GM21825 (cell line): ENCODE measurements at regions not wholly inside any gene's neighbourhood (a gene's known extent, or its start where the extent isn't known, plus 50 kb on each side); places are given as distances from the start of the nearest gene placed in this dataset.

Experiments
- ATAC-seq: cut with Tn5 transposase; IDR thresholded peaks from one replicate; pipeline ENCODE4 v1.9.1; 2021; ENCODE audit warnings: mild to moderate bottlenecking, moderate library complexity; ENCODE audit not compliant: unreplicated experiment

- ATAC-seq = no peak
Measured at GRCh38 chr5:10077791-10078545, 171.7 kb downstream of the ATPSCKMT start.

- no peak for ATAC-seq
Measured at GRCh38 chr5:10073441-10074104, 176.1 kb downstream of the ATPSCKMT start.

- no peak for ATAC-seq
Measured at GRCh38 chr5:10069637-10070313, 179.9 kb downstream of the ATPSCKMT start.

DNA sequence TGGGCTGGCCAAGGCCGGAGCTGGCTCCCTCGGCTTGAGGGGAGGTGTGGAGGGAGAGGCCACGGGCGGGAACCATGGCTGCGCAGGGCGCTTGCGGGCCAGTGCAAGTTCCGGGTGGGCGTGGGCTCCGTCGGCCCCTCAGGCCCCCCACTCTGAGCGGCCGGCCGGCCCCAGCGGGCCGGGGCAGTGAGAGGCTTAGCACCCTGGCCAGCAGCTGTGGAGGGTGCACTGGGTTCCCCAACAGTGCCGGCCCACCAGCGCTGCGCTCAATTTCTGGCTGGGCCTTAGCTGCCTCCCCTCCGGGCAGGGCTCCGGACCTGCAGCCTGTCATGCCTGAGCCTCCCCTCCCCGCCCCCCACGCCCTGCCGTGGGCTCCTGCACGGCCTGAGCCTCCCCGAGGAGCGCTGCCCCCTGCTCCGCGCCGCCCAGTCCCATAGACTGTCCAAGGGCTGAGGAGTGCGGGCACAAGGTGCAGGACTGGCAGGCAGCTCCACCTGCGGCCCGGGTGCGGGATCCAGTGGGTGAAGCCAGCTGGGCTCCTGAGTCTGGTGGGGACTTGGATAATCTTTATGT, 184.2 kb downstream of the ATPSCKMT start:
- no peak for ATAC-seq

DNA sequence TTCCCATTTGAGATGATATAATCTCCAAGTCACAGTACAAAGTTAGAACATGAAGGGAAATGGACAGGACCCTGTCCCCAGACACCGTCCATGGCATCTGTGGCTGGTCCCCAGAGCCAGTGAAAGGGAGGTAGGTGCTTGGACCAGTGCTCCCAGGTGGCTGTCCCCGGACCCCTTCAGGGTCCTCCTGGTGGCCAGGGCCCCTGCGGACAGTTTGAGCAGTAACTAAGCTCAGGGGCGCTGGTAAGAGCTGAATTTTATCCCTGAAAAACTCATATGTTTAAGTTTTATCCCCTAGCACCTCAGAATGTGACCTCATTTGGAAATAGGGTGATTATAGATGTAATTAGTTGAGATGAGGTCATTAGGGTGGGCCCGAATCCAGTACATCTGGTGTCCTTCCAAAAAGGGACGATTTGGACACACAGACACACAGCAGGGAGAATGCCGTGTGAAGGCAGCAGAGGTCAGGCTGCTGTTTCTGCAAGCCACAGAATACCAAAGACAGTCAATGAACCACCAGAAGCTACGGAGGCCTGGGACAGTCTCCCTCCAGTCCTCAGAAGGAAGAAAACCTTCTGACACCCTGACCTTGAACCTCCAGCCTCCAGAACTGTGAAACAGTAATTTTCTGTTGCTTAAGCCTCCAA, 185.0 kb downstream of the ATPSCKMT start:
- ATAC-seq = no peak

GRCh38 chr5:10063997-10064396, 185.7 kb downstream of the ATPSCKMT start:
- no peak for ATAC-seq

DNA sequence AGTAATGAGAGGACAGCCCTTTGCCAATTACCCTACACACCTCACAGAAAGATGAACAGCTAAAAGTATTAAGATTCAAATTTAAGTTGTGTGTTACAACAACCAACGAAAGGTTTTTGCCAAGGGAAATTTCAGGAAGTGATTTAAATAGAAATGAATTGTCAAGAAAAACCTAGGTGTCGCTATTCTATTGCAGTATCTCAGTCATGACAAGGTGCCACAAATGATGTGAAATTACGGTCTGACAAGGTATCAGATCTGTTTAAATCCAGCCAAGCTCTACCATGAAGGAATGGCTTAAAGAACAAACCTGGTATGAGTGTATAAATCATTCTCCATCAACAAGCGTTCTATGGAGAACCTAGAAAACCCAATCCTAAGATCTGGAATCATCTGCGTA, 189.7 kb downstream of the ATPSCKMT start:
- ATAC-seq = no peak

DNA sequence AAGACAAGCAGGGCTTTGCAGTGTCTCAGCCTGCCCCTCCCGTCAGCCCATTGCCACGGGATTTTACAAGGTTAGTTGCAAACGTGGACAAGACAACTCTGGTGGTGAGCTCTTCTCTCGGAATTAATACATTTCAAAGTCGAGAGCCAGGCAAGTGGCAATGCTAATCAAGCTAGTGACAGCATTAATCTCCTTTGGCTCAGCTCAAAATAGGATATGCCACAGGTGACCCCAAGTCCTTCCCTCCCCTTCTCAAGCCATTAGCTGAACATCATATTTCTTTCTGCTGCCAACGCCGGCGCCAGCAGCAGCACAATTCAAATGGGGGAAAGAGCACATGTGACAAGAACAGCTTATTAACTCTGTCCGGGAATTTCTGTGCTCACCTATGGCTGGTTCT, 190.1 kb downstream of the ATPSCKMT start:
- no peak for ATAC-seq

DNA sequence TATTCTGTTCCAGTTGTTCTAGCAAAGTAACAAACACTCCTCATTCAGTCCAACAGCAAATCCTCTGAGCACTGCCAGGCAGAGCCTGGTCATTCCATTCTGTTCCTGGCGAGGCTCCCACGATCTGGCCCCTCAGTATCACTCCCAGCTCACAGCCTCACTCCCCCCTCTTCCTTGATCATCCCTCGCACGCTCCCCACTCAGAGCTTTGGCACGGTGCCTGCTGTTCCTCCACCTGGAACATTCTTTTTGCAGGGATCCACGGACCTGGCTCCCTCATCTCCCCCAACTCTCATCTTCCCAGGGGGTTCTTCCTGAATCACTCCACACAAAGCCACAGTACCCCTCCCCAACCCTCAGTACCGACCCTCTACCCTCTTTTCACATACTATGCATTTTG, 192.3 kb downstream of the ATPSCKMT start:
- no peak for ATAC-seq

GRCh38 chr5:10056228-10056760, 193.4 kb downstream of the ATPSCKMT start:
- no peak for ATAC-seq

- no peak for ATAC-seq
Measured at GRCh38 chr5:10049858-10050455, 199.7 kb downstream of the ATPSCKMT start.

DNA sequence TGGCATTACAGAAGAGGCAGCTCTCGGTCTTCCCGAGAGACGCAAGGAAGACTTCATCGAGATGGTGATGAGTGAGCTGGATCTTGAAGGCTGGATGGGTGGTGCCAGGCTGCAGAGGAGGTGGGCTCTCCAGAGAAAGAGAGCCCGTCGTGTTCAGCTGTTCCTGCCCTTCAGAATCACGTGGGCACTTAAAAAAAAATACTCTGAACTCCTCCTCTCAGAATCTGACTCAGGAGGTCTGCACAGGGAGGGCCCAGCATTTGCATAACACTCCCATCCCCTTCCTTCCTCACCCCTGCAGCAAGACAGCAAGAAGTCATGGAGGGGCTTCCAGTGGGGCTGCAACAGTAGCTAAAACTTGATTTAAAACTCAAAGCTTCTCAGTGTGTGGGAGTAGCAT, 203.0 kb downstream of the ATPSCKMT start:
- no peak for ATAC-seq

- ATAC-seq = no peak
Measured at GRCh38 chr5:10045376-10045775, 204.3 kb downstream of the ATPSCKMT start.

GRCh38 chr5:10036136-10036815, 213.4 kb downstream of the ATPSCKMT start:
- ATAC-seq = no peak

- ATAC-seq = no peak
Measured at GRCh38 chr5:10034001-10034400, 215.7 kb downstream of the ATPSCKMT start.

DNA sequence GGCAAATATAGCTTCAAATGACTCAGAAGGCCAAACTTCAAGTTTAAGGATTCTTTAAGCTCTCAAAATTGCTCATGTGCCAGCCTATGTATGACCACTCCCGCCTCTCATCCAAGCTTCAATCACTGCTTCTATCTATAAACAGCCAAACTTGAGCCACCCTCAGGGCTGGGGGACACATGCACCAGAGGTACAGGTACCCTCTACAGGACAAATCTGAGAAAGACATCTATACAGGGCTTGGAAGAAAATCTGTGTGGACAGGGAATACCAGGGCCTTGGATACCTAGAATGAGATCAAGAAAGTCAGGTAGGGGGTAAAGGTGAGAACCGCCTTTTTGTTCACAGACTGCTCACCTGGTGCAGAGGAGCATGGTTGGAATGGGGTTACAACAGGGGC, 217.9 kb downstream of the ATPSCKMT start:
- no peak for ATAC-seq

DNA sequence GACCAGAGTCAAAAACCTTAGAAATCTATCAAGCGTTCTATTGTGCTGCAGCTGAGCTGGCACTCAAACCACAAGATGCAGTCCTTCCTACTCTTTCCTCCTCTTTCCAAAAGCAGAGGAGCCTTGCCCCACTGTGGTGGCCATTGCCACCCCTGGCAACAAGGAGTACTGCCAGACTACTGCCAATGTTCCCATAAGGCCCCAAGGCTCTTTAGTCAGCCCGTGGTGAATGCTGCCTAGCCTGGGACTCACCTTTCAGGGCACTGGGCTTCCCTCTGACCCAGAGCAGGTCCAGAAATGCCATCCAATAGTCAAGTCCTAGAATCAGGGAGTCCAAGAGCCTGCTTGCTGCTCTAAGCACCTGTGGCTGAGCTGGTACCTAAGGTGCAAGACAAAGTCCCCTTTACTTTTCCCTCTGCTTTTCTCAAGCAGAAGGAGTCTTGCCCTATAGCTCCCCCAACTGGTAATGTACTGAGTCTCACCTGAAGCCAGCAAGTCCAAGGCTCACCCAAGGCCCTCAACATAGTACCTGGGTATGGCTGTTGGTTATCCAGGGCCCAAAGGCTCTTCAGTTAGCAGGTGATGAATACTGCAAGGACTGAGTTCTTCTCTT, 219.4 kb downstream of the ATPSCKMT start:
- ATAC-seq = no peak

DNA sequence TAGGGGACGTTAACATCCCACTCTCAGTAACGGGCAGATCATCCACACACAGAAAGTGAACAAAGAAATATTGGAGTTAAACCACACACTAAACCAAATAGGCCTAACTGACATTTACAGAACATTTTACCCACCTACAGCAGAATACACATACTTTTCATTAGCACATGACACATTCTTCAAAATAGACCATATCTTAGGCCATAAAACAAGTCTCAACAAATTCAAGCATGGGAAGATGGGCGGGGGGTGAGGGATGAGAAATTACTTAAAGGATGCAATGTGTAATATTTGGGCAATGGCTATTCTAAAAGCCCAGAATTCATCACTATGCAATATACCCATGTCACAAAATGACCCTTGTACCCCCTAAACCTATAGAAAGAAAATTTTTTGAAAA, 226.2 kb downstream of the ATPSCKMT start:
- no peak for ATAC-seq

DNA sequence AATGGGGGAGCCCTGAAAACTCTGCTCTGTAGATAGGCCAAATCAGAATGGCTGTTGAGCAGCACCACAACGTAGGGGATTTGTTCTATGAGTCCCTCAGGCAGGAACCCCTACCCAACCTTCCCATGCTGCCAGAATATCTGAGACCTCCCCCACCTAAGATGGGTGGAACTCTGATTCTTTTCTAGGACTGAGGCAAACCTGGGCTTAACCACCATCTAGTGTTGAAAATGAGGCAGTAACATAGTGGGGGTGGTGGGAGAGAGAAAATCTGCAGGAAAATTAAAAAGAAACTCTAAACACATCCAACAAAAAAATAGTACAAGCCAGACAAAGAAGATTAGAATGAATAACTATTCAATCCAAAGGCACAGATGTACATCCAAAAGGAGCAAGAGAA, 228.4 kb downstream of the ATPSCKMT start:
- no peak for ATAC-seq

DNA sequence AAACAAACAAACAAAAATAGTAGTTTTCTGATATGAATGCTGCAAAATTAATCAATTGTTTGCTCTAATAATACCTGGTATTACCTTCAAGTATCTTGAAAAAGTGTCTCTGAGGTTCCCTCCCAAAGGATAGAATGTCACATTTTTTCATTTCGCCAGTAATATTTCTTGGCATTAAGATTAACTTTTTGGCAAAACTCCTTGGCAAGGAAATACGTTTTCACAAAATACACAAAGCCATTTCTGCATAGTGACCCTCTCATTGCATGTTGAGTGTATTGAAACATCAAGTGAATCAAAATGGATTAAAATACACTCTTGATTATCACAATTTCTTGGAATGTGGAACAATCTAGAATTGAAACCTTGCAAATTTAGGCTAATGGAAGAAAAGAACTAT, 230.5 kb downstream of the ATPSCKMT start:
- ATAC-seq = no peak
